ENCODE measurements at regions not wholly inside any gene's neighbourhood (a gene's known extent, or its start where the extent isn't known, plus 50 kb on each side); places are given as distances from the start of the nearest gene placed in this dataset.

- CTCF ChIA-PET = interaction anchor here (1.4 kb wide), 1 partner anchor 8 kb away, joined by 3 read pairs; no protein-coding TSS in a partner anchor
- no peaks in the 10 kb centered on the region for H4K20me1 ChIP-seq (ENCODE audit: insufficient read depth)
- no peak overlapping the region for H2AFZ ChIP-seq (ENCODE audit: low read depth, low read length, poor library complexity, severe bottlenecking)
- H3K4me3 ChIP-seq (replicated peaks in 1 of 2; ENCODE audit: low read depth in 1 of 2, low read length in 2 of 2) = no peak overlapping the region
- H3K36me3 ChIP-seq (ENCODE audit: control insufficient read depth in 1 of 2, insufficient read depth in 2 of 2, low read length in 2 of 2) = no peaks in the 10 kb centered on the region
- H3K9me3 ChIP-seq (ENCODE audit: control insufficient read depth in 1 of 2, insufficient read depth in 1 of 2, low read depth in 1 of 2, low read length in 2 of 2) = no peaks in the 10 kb centered on the region
- POLR2A ChIA-PET = no interaction called here
- H3K4me1 ChIP-seq (ENCODE audit: control insufficient read depth in 1 of 2, insufficient read depth in 2 of 2, low read length in 2 of 2) = no peaks in the 10 kb centered on the region
- intact Hi-C loops (cut with micrococcal nuclease) = no loop called here
- H3K4me2 ChIP-seq (ENCODE audit: low read length) = no peak overlapping the region
- TF ChIP-seq SRF (IDR thresholded peaks at IDR 0.05; ENCODE audit: low read depth) (no peak), POLR2AphosphoS5 (IDR thresholded peaks at IDR 0.05; ENCODE audit: low read depth, low read length) (no peak), RAD21 (IDR thresholded peaks at IDR 0.05; ENCODE audit: low read depth) (no peak), CBX3 (IDR thresholded peaks at IDR 0.05; ENCODE audit: low read depth) (no peak), JUND (IDR thresholded peaks at IDR 0.05) (no peak), FOSL1 (IDR thresholded peaks at IDR 0.05; ENCODE audit: low read depth) (no peak)
- TF ChIP-seq, protein P1, sequence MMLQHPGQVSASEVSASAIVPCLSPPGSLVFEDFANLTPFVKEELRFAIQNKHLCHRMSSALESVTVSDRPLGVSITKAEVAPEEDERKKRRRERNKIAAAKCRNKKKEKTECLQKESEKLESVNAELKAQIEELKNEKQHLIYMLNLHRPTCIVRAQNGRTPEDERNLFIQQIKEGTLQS (IDR thresholded peaks at IDR 0.05) = no peak
- no peaks in the 10 kb centered on the region for H3K9me2 ChIP-seq (ENCODE audit: insufficient read depth)
- no peaks in the 10 kb centered on the region for H3K79me2 ChIP-seq (ENCODE audit: insufficient read depth, low read length)
- H3K27me3 ChIP-seq (ENCODE audit: insufficient read depth, low read length) = no peaks in the 10 kb centered on the region
- no peak overlapping the region for H3K9ac ChIP-seq (ENCODE audit: low read length)
- RAD21 ChIA-PET (ENCODE audit: low non-redundant PET in 1 of 2, low total read pairs in 2 of 2, uncharacterized antibody in 2 of 2, unreplicated experiment in 2 of 2) = no interaction called here
- no TSS peak for BruUV-seq (replicated peaks)
- no peak for DNase-seq (ENCODE audit: low read depth, low spot score)
- H3K27ac ChIP-seq (ENCODE audit: low read depth, low read length) = no peak overlapping the region
- ATAC-seq = no peak
Measured at GRCh38 chr18:2096551-2096950, 474.8 kb downstream of the METTL4 start.

GRCh38 chr18:2100694-2101213 is 470.6 kb downstream of the METTL4 start:
- CTCF ChIA-PET = no interaction called here
- POLR2A ChIA-PET = no interaction called here
- no TSS peak for BruUV-seq (replicated peaks)
- no peaks in the 10 kb centered on the region for H3K9me3 ChIP-seq (ENCODE audit: control insufficient read depth in 1 of 2, insufficient read depth in 1 of 2, low read depth in 1 of 2, low read length in 2 of 2)
- no peaks in the 10 kb centered on the region for H3K36me3 ChIP-seq (ENCODE audit: control insufficient read depth in 1 of 2, insufficient read depth in 2 of 2, low read length in 2 of 2)
- H3K79me2 ChIP-seq (ENCODE audit: insufficient read depth, low read length) = no peaks in the 10 kb centered on the region
- no peak for DNase-seq (ENCODE audit: low read depth, low spot score)
- H3K9me2 ChIP-seq (ENCODE audit: insufficient read depth) = no peaks in the 10 kb centered on the region
- no peaks in the 10 kb centered on the region for H4K20me1 ChIP-seq (ENCODE audit: insufficient read depth)
- H3K4me1 ChIP-seq (ENCODE audit: control insufficient read depth in 1 of 2, insufficient read depth in 2 of 2, low read length in 2 of 2) = no peaks in the 10 kb centered on the region
- H3K4me2 ChIP-seq (ENCODE audit: low read length) = no peak overlapping the region
- intact Hi-C loops (cut with micrococcal nuclease) = no loop called here
- H2AFZ ChIP-seq (ENCODE audit: low read depth, low read length, poor library complexity, severe bottlenecking) = no peak overlapping the region
- RAD21 ChIA-PET (ENCODE audit: low non-redundant PET in 1 of 2, low total read pairs in 2 of 2, uncharacterized antibody in 2 of 2, unreplicated experiment in 2 of 2) = no interaction called here
- no peak overlapping the region for H3K27ac ChIP-seq (ENCODE audit: low read depth, low read length)
- H3K9ac ChIP-seq (ENCODE audit: low read length) = no peak overlapping the region
- no peak for ATAC-seq
- H3K4me3 ChIP-seq (replicated peaks in 1 of 2; ENCODE audit: low read depth in 1 of 2, low read length in 2 of 2) = no peak overlapping the region
- no peaks in the 10 kb centered on the region for H3K27me3 ChIP-seq (ENCODE audit: insufficient read depth, low read length)
- TF ChIP-seq SRF (IDR thresholded peaks at IDR 0.05; ENCODE audit: low read depth) = no peak
- no peak for TF ChIP-seq CTCF (IDR thresholded peaks at IDR 0.05 in 2 of 3, conservative IDR thresholded peaks at IDR 0.05 in 1 of 3; ENCODE audit: borderline replicate concordance in 1 of 3, insufficient read depth in 1 of 3, low read depth in 2 of 3, low read length in 2 of 3)
- no peak for TF ChIP-seq POLR2A (IDR thresholded peaks at IDR 0.05; ENCODE audit: borderline replicate concordance, extremely low read depth, insufficient read depth, insufficient read length)
- no peak for TF ChIP-seq ZBTB33 (IDR thresholded peaks at IDR 0.05; ENCODE audit: extremely low read depth, insufficient replicate concordance, low read length)
- no peak for TF ChIP-seq JUND (IDR thresholded peaks at IDR 0.05)
- no peak for TF ChIP-seq ZFX (IDR thresholded peaks at IDR 0.05)
- TF ChIP-seq POLR2AphosphoS5 (IDR thresholded peaks at IDR 0.05; ENCODE audit: low read depth, low read length) = no peak
- TF ChIP-seq SIN3A (IDR thresholded peaks at IDR 0.05; ENCODE audit: low read depth) = no peak
- no peak for TF ChIP-seq CEBPB (IDR thresholded peaks at IDR 0.05; ENCODE audit: low read depth)
- TF ChIP-seq ZNF274 (IDR thresholded peaks at IDR 0.05; ENCODE audit: low read depth, low read length) = no peak
- no peak for TF ChIP-seq FOSL1 (IDR thresholded peaks at IDR 0.05; ENCODE audit: low read depth)
- TF ChIP-seq, protein P1 (IDR thresholded peaks at IDR 0.05) = no peak
- no peak for TF ChIP-seq RAD21 (IDR thresholded peaks at IDR 0.05; ENCODE audit: low read depth)
